IMR-90 (cell line): ENCODE measurements at regions not wholly inside any gene's neighbourhood (a gene's known extent, or its start where the extent isn't known, plus 50 kb on each side); places are given as distances from the start of the nearest gene placed in this dataset.

Experiments used
- ATAC-seq: fragments of 200-7000 bp; cut with Tn5 transposase; 2 replicates; pipeline ENCODE4 v1.9.1; 2020; ENCODE audit warnings: low read depth, mild to moderate bottlenecking, moderate library complexity
- BruUV-seq: library from RNA; stranded (reverse); fragments of 400-500 nt; replicated peaks from 2 replicates; lab custom pipeline; 2021; lab: Mats Ljungman, UMichigan
- CTCF ChIA-PET: fragments of 300-600 bp; formaldehyde crosslinking; extraction: SDS; loops from one replicate; lab custom pipeline; 2021; ENCODE audit warnings: antibody characterized with exemption; lab: Yijun Ruan, JAX
- POLR2A ChIA-PET: fragments of 300-600 bp; sonication (Branson Sonifier 250); formaldehyde crosslinking; loops from one replicate; lab custom pipeline; 2022; ENCODE audit warnings: antibody characterized with exemption; ENCODE audit not compliant: unreplicated experiment; lab: Charles Lee
- DNase-seq: peaks from one replicate; pipeline ENCODE4 v3.0.0; 2013
- H2AFZ ChIP-seq: replicated peaks from 2 replicates; pipeline ENCODE3; 2013; ENCODE audit warnings: low read length, mild to moderate bottlenecking; ENCODE audit not compliant: poor library complexity
- H2AK5ac ChIP-seq: 2 replicates; pipeline ENCODE4 v1.6.1; 2013; ENCODE audit warnings: low read depth, low read length, inconsistent platforms
- H2AK9ac ChIP-seq: replicated peaks from 2 replicates; pipeline ENCODE3; 2013; ENCODE audit warnings: mild to moderate bottlenecking, low read depth, low read length, moderate library complexity; ENCODE audit not compliant: poor library complexity
- H2BK120ac ChIP-seq: 2 replicates; pipeline ENCODE4 v1.6.1; 2013; ENCODE audit warnings: low read depth, low read length, inconsistent platforms
- H2BK15ac ChIP-seq: 3 replicates; pipeline ENCODE4 v1.6.1; 2013; ENCODE audit warnings: low read depth, low read length, inconsistent platforms
- H2BK20ac ChIP-seq: 2 replicates; pipeline ENCODE4 v1.6.1; 2013; ENCODE audit warnings: low read depth, mild to moderate bottlenecking, inconsistent platforms, low read length, moderate library complexity
- H2BK5ac ChIP-seq: 2 replicates; pipeline ENCODE4 v1.6.1; 2013; ENCODE audit warnings: mild to moderate bottlenecking, low read depth, low read length, inconsistent platforms; ENCODE audit not compliant: poor library complexity, severe bottlenecking
- H3K14ac ChIP-seq: replicated peaks from 2 replicates; pipeline ENCODE4 v1.6.1; 2013; ENCODE audit warnings: low read depth, low read length, inconsistent platforms
- H3K18ac ChIP-seq: 2 replicates; pipeline ENCODE4 v1.6.1; 2013; ENCODE audit warnings: low read depth, low read length, control low read depth
- H3K23ac ChIP-seq: 2 replicates; pipeline ENCODE4 v1.6.1; 2013; ENCODE audit warnings: low read depth, low read length, inconsistent platforms
- H3K27ac ChIP-seq: 2 replicates; pipeline ENCODE4 v1.5.1; 2013; ENCODE audit warnings: mild to moderate bottlenecking, control low read depth, low read length; ENCODE audit not compliant: insufficient read depth
- H3K27me3 ChIP-seq: 2 replicates; pipeline ENCODE4 v1.6.1; 2013; ENCODE audit warnings: low read length; ENCODE audit not compliant: control insufficient read depth, insufficient read depth
- H3K36me3 ChIP-seq: 2 replicates; pipeline ENCODE4 v1.6.1; 2013; ENCODE audit warnings: low read length, mixed read lengths; ENCODE audit not compliant: control insufficient read depth, insufficient read depth
- H3K4ac ChIP-seq: 2 replicates; pipeline ENCODE4 v1.6.1; 2013; ENCODE audit warnings: low read depth, low read length, inconsistent platforms
- H3K4me1 ChIP-seq: 2 replicates; pipeline ENCODE4 v1.6.1; 2013; ENCODE audit warnings: low read length, mixed read lengths; ENCODE audit not compliant: control insufficient read depth, insufficient read depth
- H3K4me2 ChIP-seq: 2 replicates; pipeline ENCODE4 v1.6.1; 2013; ENCODE audit warnings: low read depth, mild to moderate bottlenecking, control low read depth, low read length, moderate library complexity
- H3K4me3 ChIP-seq: 2 replicates; pipeline ENCODE4 v1.5.1; 2013; ENCODE audit warnings: low read depth, mild to moderate bottlenecking, control low read depth, low read length, moderate library complexity; ENCODE audit not compliant: insufficient read depth
- H3K56ac ChIP-seq: 2 replicates; pipeline ENCODE4 v1.6.1; 2013; ENCODE audit warnings: low read length, inconsistent platforms; ENCODE audit not compliant: insufficient read depth; ENCODE audit errors: extremely low read depth
- H3K79me1 ChIP-seq, 2 experiments: 2 replicates each; pipeline ENCODE4 v1.6.1; 2013; ENCODE audit warnings: low read length in 2 of 2, inconsistent platforms in 1 of 2, low read depth in 1 of 2
- H3K9ac ChIP-seq: 2 replicates; pipeline ENCODE4 v1.6.1; 2013; ENCODE audit warnings: low read depth, low read length, control low read depth
- H3K9me1 ChIP-seq: 2 replicates; pipeline ENCODE4 v1.6.1; 2013; ENCODE audit warnings: low read length, inconsistent platforms; ENCODE audit not compliant: insufficient read depth
- H3K9me3 ChIP-seq: 2 replicates; pipeline ENCODE4 v1.6.1; 2013; ENCODE audit warnings: low read length; ENCODE audit not compliant: control insufficient read depth, insufficient read depth
- H4K20me1 ChIP-seq: 2 replicates; pipeline ENCODE4 v1.6.1; 2013; ENCODE audit warnings: low read length, inconsistent platforms; ENCODE audit not compliant: insufficient read depth
- H4K5ac ChIP-seq: 2 replicates; pipeline ENCODE4 v1.6.1; 2013; ENCODE audit warnings: mild to moderate bottlenecking, low read depth, low read length, control low read depth
- H4K8ac ChIP-seq, 2 experiments: 2 replicates each; pipeline ENCODE4 v1.6.1; 2013; ENCODE audit warnings: low read depth in 2 of 2, low read length in 2 of 2, control low read depth in 1 of 2, inconsistent platforms in 1 of 2
- H4K91ac ChIP-seq: 2 replicates; pipeline ENCODE4 v1.6.1; 2013; ENCODE audit warnings: low read depth, low read length, inconsistent platforms; ENCODE audit not compliant: insufficient read depth
- CEBPB ChIP-seq: IDR thresholded peaks from 2 replicates; pipeline ENCODE4 v1.6.1; 2012; ENCODE audit warnings: low read depth, low read length, improper control_type of control experiment
- CHD1 ChIP-seq: IDR thresholded peaks from 2 replicates; pipeline ENCODE4 v1.6.1; 2012; ENCODE audit warnings: low read depth, low read length, improper control_type of control experiment
- CTCF ChIP-seq: conservative IDR thresholded peaks from 2 replicates; pipeline ENCODE4 v1.5.1; 2012; ENCODE audit warnings: mild to moderate bottlenecking, low read depth, low read length, improper control_type of control experiment
- MAFK ChIP-seq: IDR thresholded peaks from 2 replicates; pipeline ENCODE4 v1.6.1; 2012; ENCODE audit warnings: low read depth, low read length, improper control_type of control experiment
- MAZ ChIP-seq: IDR thresholded peaks from 2 replicates; pipeline ENCODE4 v1.6.1; 2012; ENCODE audit warnings: low read depth, mild to moderate bottlenecking, low read length, improper control_type of control experiment, moderate library complexity, borderline replicate concordance
- MXI1 ChIP-seq: IDR thresholded peaks from 2 replicates; pipeline ENCODE4 v1.6.1; 2012; ENCODE audit warnings: low read depth, mild to moderate bottlenecking, low read length, moderate library complexity, borderline replicate concordance
- NFE2L2 ChIP-seq: fragments of 150-350 bp; IDR thresholded peaks from 2 replicates; pipeline ENCODE4 v1.6.1; 2016; ENCODE audit warnings: low read depth, mild to moderate bottlenecking, low read length
- POLR2A ChIP-seq: IDR thresholded peaks from 2 replicates; pipeline ENCODE4 v1.6.1; 2012; ENCODE audit warnings: mild to moderate bottlenecking, low read depth, low read length
- RAD21 ChIP-seq: IDR thresholded peaks from 2 replicates; pipeline ENCODE4 v1.6.1; 2012; ENCODE audit warnings: low read length, improper control_type of control experiment
- RCOR1 ChIP-seq: IDR thresholded peaks from 2 replicates; pipeline ENCODE4 v1.6.1; 2012; ENCODE audit warnings: mild to moderate bottlenecking, low read length, improper control_type of control experiment; ENCODE audit not compliant: insufficient replicate concordance
- RFX5 ChIP-seq: IDR thresholded peaks from 2 replicates; pipeline ENCODE4 v1.8.0; 2012; ENCODE audit warnings: low read depth, mild to moderate bottlenecking, low read length, moderate library complexity
- SMC3 ChIP-seq: fragments of 150-350 bp; IDR thresholded peaks from 2 replicates; pipeline ENCODE4 v1.6.1; 2016; ENCODE audit warnings: low read depth, mild to moderate bottlenecking, antibody characterized with exemption, low read length, moderate library complexity
- WGBS, 2 experiments: methylation state at CpG; one replicate each; pipeline versions ENCODE4 v1.1.5 to v1.1.7; 2013; ENCODE audit warnings: missing lambda C conversion rate in 2 of 2; ENCODE audit not compliant: insufficient read length in 1 of 2; ENCODE audit errors: extremely low coverage in 2 of 2; 5-methylcytosine and 5-hydroxymethylcytosine counted together
- dilution Hi-C: fragments of 300-500 bp; cut with HindIII; formaldehyde crosslinking; loops from one replicate; pipeline ENCODE4 v1.14.3; 2018; ENCODE audit warnings: low sequenced_read_pairs; ENCODE audit not compliant: unreplicated experiment
- in situ Hi-C: fragments of 300-500 bp; cut with MboI; formaldehyde crosslinking; loops from 3 replicates; pipeline ENCODE4 v1.14.3; 2019; ENCODE audit warnings: low sequenced_read_pairs, inconsistent platforms, mixed read lengths
- intact Hi-C: fragments of 100-400 bp; cut with micrococcal nuclease; formaldehyde crosslinking; loops from 2 replicates; pipeline ENCODE4 v1.10.0; 2022

GRCh38 chr9:89863837-89864236 lies 259.0 kb downstream of the GADD45G start:
- H4K5ac ChIP-seq: no peak overlapping the region
- in situ Hi-C loops: no loop called here
- H3K27ac ChIP-seq: no peak overlapping the region
- no peak overlapping the region for H3K23ac ChIP-seq
- dilution Hi-C loops: no loop called here
- no peaks in the 10 kb centered on the region for H4K20me1 ChIP-seq
- no peaks in the 10 kb centered on the region for H3K4me1 ChIP-seq
- H4K91ac ChIP-seq: no peak overlapping the region
- no peak overlapping the region for H3K4ac ChIP-seq
- H3K27me3 ChIP-seq: no peaks in the 10 kb centered on the region; the same call in 1 of the 2 replicates
- H2AK9ac ChIP-seq: no peak overlapping the region
- no peak overlapping the region for H2BK5ac ChIP-seq
- no peak overlapping the region for H3K9ac ChIP-seq
- no peak overlapping the region for H3K56ac ChIP-seq
- DNase-seq (no peak), ATAC-seq (no peak)
- no peaks in the 10 kb centered on the region for H3K9me1 ChIP-seq
- H3K9me3 ChIP-seq: no peaks in the 10 kb centered on the region
- POLR2A ChIA-PET: no interaction called here
- CTCF ChIA-PET: no interaction called here
- H2BK120ac ChIP-seq: no peak overlapping the region
- H3K36me3 ChIP-seq: no peaks in the 10 kb centered on the region
- WGBS, 2 experiments: 60% methylated on average over 1 of the region's 6 CpGs; no CpG with 5 or more reads in 1 of the 2 experiments
- no peak overlapping the region for H3K14ac ChIP-seq
- no peak overlapping the region for H3K4me3 ChIP-seq
- H2AK5ac ChIP-seq: no peak overlapping the region
- no peak overlapping the region for H3K18ac ChIP-seq
- no TSS peak for BruUV-seq
- no peak for TF ChIP-seq NFE2L2
- no peak for TF ChIP-seq CTCF
- no peak for TF ChIP-seq CEBPB
- no peak for TF ChIP-seq RAD21
- TF ChIP-seq MXI1: no peak
- no peak for TF ChIP-seq RCOR1
- TF ChIP-seq CHD1: no peak
- no peak for TF ChIP-seq SMC3
- no peak for TF ChIP-seq POLR2A
- TF ChIP-seq RFX5: no peak
- TF ChIP-seq MAZ: no peak
- no peak for TF ChIP-seq MAFK
- H2BK15ac ChIP-seq: no peak overlapping the region
- H2AFZ ChIP-seq: no peak overlapping the region
- intact Hi-C loops: no loop called here
- no peak overlapping the region for H4K8ac ChIP-seq
- H2BK20ac ChIP-seq: no peak overlapping the region
- no peak overlapping the region for H3K4me2 ChIP-seq
- H3K79me1 ChIP-seq: no peaks in the 10 kb centered on the region
